GM18507 (cell line): ENCODE measurements at regions not wholly inside any gene's neighbourhood (a gene's known extent, or its start where the extent isn't known, plus 50 kb on each side); places are given as distances from the start of the nearest gene placed in this dataset.

Experiments used
- DNase-seq: peaks from one replicate; pipeline ENCODE4 v3.0.0; 2011; ENCODE audit warnings: low read depth; ENCODE audit not compliant: insufficient read length; ENCODE audit errors: extremely low spot score
- FAIRE-seq: peaks from 2 replicates; lab custom pipeline; 2011; peaks lifted over from hg19 to GRCh38; lab: Jason Lieb, UNC

DNA sequence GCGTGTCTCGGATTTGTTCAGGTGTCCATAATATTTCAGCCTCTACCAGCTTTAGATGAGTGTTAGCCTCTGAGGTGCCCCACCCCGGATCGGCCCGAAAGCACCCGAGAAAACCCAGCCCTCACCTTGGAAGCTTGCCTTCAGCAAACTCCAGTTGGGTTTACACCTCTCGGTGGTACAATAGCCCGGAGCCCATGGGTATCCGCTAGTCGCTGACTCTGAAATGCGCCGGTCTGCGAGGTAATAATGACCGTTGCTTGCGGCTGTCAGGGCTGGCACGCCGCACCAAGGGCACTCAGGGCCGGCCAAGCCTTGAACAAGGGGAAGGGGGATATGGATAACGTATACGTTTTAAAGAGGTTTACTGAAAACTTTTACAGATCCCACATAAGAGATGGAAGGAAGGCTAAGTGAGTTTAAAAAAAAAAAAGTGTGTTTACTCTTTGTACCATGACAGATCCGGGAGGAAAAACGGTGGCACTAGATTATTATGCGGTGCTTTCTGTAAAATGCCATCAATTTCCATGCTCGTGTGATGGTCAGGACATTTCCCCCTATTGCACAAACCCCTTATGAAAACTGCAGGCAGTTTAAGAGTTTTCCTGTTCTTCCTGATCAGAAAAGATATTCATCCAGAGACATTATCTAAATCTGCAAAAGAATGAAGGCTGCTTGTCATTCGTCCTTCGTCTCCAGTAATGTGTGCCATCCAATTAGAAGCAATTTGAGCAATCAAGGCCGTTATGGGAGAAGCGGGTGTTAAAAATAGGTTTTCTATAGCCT, 124.2 kb downstream of the TMEM161B start:
- DNase-seq (no peak), FAIRE-seq (no peak)

DNA sequence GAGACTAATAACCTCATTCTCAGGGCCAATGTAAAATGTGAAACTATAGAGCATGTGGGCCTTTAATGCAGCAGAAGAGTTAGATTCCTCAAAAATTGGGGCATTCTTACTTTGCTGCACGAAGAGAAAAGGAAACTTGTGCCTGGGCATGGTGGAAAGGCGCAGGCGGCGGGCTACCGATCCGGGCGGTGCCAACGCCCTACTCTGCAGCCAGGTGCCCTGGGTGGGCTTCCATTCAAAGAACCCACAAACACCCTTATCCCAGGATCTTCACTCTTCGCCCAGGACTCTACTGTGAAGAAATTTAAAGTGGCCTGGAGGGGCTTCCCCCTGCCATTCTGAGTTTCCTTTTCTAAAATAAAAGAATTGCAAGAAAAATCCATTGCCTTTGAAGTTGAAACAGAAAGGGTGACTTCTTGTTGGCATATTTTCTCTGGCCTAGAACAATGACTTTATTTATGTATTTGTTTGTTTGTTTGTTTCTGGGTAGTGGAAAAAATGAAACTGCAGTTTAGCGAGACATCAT, 124.9 kb downstream of the TMEM161B start:
- DNase-seq (no peak), FAIRE-seq (no peak)

DNA sequence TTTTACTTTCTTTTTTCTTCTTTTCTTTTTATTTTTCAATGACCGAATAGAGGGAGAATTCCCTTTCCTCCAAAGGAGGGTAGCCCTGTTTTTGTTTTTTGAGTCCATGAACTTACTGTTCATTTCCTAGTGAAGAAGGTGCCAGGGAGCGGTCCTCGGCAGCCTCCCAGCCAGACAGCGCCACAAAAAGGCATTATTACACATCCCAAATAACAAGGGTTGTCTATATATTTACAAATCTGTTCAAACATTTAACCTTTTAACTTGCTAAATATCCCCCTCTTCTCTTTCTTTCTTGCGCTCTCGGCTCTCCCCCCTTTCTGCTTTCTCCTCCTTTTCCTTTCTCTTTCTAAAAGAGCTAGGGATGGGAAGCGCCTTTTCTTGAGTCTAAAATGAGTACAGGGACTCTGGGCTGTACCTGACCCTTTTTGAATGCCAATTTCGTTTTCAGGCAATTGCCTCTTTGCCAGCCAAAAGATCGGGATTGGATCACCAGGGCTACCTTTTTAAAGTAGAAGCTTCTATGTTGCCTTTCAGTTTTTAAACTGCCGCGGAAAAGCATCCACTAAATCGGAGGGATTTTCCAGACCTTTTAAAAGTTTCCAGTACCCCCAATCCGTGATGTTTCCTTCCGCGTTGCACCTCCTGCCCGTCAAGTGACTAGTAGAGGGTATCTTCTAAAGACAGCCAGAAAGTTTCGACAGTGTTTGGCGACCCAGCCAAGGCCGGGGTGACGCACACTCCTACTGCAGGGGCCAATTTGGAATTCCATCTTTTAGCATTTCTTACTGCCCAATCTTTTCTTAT, 125.6 kb downstream of the TMEM161B start:
- FAIRE-seq = peak; percentile 53
- DNase-seq = no peak

DNA sequence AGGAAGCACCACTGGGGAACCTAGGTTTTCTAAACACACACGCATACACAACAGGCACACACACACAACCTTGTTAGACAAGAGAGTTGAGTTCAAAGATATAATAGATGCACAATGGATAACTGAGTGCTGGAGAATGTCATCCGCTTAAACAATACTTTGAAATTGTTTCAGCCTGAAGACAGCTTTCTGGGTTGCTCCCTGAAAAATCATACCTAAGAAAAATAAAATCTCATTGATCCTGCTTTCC, 126.1 kb downstream of the TMEM161B start:
- FAIRE-seq (no peak), DNase-seq (no peak)

DNA sequence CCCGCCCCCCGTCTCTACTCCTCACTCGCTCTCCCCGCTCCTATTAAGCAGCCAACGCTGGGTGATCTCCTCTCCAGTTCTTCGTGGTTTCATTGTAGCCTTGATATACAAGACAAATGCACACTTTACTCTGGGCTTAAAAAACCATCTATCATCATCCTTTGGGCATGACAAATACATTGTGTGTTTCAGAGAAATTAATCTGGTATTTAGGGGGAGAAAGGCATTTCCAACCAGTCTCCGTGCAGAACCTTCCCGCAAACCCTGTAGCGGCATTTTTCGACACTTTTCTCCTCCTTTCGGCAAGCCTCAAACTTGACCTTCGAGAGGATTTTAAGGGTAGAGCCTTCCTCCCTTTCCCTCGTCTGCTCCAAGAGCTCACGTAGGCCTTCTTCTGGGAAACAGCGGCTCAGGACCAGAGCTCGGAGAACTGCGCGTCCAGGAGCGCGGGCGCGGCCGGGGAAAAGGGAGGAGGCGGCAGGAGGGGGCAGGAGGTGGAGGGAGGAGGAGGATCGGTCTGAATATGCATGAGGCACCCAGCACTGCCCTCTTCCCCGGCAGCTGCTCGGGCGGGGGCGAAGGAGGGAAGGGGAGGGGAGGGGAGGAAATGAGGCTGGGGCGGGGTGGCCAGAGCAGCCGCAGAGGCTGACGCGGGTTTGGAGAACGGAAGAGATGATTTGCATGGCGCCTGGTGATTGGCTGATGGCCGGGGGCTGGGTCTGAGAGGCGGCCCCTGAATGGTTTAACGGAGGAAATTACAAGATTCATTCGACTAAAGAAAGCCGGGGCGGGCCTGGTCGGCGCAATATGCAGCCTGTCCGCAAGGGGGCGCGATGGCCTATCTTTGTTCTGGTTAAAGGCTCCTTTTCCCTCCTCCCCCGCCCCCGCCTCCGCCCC, 127.5 kb downstream of the TMEM161B start:
- DNase-seq (peak; percentile 17), FAIRE-seq (no peak)

DNA sequence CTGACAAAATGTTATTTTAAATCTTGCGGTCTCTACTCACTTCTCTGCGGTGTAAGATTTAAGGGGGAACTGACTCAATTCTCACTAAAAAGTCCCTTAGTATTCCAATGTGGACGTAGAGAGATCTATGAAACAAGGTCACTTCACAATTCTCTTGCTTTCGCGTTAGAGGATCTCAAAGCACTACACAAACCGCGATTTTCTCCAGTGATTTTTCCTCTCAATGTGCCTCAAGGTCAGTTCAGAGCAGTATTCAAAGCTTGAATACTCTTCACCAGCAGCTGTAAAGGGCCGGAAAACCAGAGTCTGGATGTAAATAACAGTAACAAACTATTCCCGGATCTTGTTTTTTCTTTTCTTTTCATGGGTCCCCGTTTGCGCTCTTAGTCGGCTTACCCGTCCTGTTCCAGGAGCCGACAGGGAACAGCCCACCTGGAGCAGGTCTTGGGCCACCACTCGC, 128.2 kb downstream of the TMEM161B start:
- no peak for FAIRE-seq
- DNase-seq = no peak

DNA sequence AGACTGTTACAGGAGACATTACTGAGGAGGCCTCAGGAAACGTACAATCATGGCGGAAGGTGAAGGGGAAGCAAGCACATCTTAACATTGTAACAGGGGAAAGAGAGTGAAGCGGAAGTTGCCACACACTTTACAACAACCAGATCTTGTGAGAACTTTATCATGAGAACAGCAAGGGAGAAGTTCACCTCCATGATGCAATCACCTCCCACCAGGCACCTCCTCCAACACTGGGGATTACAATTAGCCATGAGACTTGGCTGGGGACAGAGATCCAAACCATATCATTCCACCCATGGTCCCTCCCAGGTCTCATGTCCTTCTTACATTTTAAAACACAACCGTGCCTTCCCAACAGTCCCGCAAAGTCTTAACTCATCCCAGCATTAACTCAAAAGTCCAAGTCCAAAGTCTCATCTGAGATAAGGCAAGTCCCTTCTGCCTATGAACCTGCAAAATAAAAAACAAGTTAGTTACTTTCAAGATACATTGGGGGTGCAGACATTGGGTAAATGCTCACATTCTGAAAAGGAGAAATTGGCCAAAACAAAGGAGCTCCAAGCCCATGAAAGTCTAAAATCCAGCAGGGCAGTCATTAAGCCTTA, 138.3 kb downstream of the TMEM161B start:
- FAIRE-seq (no peak), DNase-seq (no peak)

DNA sequence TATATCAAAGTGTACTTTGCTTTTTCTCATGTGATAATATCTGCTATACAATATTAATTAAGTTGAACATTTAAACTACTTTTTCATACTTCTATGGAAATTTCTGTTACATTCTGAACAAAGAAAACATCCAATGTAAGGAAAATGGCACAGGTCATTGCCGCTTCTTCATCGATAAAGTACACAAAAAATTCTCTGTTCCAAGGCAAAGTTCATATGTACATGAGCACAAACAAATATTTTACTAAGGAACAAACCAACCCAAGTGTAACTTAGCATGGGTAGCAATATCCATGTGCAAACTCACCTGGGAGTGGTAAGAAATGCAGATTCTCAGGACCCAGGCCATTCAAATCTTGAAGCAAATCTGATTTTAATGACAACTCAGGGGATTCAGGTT, 139.8 kb downstream of the TMEM161B start:
- FAIRE-seq = no peak
- DNase-seq = no peak

DNA sequence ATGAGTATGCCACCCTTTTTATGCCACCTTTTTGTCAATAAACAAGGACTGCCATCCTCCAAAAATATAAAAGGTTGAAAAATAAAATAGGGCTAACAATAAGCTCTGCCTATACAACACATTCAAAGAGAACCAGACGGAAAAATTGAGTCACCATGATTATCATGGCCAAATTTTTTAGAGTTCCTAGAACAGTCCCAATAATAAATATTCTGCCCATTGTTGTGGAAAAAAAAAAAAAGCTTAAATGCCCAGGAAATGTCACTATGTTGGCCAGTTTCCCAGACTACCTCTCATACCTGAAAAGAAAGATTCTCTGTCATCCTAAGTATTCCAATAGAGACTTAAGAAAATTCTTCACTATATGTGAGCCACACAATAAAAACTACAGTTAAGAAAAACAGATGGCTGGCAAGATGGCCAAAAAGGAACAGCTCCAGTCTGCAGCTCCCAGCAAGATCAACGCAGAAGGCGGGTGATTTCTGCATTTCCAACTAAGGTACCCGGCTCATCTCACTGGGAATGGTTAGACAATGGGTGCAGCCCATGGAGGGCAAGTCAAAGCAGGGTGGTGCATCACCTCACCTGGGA, 149.0 kb downstream of the TMEM161B start:
- DNase-seq (no peak), FAIRE-seq (no peak)

DNA sequence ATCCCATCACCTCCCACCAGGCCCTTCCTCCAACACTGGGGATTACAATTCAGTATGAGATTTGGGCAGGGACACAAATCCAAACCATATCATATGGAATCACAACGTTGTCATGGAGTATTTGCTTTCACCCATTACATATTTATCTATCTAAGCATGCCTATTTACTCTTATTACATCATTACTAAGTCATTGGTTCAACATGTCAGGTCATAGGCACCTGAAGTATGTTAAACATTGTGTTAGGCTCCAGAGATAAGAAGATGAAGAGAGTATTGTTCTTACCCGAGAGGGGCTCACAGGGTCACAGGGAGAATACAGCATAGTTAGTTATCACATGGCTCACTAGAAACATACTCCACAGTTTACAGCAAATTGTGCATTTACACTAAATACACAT, 150.5 kb downstream of the TMEM161B start:
- no peak for FAIRE-seq
- DNase-seq = no peak

DNA sequence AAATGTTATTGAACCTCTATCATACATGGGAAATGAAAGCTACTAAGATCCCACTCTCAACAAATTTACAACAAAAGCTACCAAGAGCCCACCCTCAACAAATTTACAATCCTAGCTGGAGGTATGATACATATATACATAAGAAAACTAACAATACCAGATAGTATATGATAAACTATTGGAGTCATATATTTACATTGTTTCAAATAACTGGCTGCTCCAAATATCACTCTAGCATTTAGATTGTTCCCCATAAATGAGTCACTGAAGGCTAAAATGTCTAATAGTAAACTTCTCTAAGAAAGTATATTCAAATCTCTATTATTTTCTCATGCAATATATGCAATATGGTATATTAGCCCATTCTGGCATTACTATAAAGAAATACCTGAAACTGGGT, 151.1 kb downstream of the TMEM161B start:
- no peak for FAIRE-seq
- no peak for DNase-seq

DNA sequence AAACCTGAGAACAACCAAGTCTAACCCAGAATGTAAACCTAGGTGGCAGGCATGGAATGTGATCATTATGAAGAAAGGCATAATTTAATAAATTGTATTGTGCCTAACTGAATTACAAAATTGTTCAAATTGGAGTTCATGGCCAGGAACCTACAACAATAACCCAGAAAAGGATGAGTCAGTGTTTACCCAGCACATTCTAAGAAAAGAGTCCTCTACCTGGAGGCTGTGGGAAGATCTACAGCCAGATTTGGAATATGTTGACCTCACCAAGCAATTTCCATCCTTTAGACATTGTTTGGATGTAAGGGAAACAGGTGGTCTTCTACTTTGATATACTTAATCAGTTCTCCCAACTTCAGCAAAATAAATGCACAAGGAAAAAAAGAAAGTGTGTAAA, 152.2 kb downstream of the TMEM161B start:
- FAIRE-seq = no peak

DNA sequence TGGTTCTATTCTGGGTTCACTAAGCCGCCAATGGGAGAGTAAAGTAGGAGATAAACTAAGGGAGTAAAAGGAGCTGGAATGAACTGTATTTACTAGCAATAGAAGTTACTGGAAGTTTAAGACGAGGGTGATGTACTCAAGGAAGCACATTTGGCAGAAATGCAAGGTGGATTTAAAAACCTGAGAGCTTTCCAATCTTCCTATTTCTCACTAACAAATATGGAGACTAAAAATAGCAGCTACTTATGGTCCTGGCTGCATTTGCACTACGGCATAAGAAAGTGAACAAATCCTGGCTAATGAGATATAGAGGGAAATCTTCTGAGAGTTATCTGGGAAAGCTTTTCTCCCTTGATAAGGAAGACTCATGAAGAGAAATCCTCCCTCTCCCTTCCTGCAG, 153.4 kb downstream of the TMEM161B start:
- DNase-seq (no peak), FAIRE-seq (no peak)

More for the DNA sequence above, 152.2 kb downstream of the TMEM161B start:
- no peak for DNase-seq

DNA sequence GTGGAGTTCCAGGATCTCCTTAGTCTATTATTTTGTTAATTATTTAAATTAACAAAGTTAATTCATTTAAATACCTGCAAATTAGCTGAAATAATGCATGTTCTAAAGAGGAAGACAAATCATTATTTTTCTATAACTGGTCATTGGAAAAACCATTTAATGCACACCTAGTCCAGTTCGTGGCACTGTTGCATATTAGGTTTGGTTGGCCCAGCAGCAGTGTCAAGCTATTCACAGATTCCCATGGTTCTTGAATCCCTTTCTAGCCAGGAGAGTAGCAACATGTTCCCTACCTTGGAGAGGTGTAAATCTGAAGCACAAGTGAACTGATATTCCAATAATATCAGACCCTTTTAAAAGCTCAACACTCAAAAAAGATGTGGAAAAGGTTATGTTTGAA, 155.2 kb downstream of the TMEM161B start:
- FAIRE-seq = no peak
- DNase-seq = no peak

DNA sequence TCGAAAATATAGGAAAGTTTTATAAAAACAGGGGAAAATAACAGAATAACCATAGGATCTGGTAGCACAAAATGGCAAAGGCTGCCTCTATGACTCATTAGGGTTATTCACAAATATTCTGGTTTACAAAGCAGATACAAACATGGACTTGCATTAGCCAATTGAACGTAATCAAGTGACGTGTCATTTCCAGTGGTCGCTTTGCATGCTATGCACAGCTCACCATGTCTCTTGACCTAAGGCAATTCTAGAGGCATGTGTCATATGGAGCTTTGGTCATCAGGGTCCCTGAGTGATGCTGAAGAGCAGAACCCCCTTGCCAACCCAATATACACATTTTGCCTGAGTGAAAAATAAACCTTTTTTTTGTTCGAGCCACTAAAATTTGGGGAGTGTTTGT, 158.8 kb downstream of the TMEM161B start:
- FAIRE-seq = no peak
- no peak for DNase-seq

DNA sequence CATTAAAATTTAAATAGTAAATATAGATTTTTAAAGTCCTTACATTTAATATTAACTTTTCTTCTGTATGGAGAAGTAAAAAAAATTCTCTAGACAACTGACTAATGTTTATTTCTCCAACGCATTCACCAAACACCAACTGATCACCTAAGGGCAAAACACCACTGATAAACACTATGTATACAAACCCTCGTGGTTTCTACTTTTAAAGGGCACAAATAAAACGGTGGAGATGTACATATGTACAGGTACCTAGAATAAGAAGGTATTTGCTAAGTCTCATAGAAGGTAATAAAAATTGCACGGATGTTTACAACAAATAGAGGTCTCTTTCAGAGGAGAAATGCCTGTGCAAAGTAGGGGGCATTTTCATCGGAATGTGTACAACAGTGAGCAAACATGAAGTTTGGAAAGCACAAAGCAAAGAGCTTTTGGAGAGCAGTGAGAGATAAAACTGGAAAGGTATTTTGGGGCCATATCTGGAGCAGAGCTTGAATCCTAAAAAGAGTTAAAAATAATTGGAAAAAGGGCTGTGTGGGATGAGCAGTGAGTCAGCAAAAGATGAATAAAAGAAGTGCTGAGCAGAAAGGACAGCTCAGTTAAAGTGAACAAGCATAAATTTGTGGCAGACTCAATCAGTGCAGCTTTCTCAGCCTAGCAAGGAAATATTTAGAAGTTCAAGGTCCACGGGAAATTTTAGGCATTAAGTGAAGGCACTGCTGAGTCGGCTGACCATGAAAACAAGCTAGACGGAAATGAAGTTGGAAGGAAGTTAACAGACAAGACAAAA, 160.0 kb downstream of the TMEM161B start:
- no peak for DNase-seq
- no peak for FAIRE-seq

DNA sequence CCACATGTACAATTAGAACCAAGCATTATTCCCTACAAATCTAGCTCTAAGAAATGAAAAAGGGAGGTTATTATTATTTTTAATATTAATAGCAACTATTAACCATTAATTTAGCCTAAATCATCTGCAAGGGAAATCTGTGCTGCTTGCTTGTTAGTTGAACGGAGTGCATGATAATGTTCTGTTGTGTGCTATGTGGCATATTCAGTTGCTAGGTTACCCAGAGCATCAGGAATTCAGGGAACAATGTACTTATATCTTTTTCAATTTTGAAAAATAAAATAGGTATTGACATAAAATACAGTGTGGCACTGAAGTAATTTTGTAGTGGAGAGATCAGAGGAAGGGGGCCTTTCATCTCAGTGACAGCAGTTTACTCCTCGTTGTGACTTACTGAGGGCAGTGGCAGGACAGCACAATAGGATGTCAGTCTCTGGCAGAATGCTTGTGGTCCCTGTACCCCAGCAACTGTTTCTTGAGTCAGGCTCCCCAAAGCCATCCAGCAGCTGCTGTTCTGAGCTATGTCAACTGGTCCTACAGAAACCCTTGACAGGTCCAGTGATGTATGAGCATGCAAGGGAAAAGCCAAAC, 173.6 kb downstream of the TMEM161B start:
- FAIRE-seq (no peak), DNase-seq (no peak)

DNA sequence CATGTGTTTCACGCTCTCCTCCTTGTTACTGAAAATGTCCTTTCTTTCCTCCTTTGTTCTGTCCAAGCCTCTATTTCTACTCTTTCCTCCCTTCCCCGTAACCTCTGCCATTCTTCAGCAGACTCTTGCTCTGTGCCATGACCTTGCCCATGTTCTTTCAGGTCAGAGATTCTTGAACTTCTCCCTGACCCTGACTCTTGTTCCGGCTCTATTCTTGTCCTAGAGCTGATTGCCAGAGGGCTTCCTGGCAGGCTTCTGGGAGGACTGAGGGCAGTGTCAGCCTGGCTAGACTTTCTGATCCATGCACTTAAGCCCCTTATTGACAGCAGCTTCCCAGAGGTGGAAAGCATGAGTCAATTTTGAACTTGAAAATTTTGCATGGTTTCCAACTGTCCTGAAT, 174.2 kb downstream of the TMEM161B start:
- FAIRE-seq = no peak

More for the DNA sequence above, 174.2 kb downstream of the TMEM161B start:
- DNase-seq = no peak
